ENCODE measurements at regions not wholly inside any gene's neighbourhood (a gene's known extent, or its start where the extent isn't known, plus 50 kb on each side); places are given as distances from the start of the nearest gene placed in this dataset.

DNA sequence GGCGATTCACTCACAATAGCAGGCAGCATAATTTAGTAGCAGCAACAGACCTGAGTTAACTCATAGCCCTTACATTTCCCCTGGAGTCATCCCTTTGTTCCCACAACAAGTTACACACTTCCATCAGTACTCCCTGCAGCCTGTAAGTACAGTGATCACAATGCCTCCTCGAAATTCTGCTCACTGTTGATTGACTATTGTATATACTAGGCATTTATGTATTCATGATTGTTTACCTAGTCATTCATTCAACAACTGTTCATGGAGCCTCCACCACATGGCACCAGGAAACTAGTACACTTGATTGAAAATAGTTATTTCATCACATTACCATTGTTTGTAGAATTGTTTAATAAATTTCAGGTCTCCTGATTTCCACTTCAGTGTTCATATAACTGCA lies 71.4 kb upstream of the P3H2 start:
- TF ChIP-seq CTCF (IDR thresholded peaks at IDR 0.05) (no peak), POLR2A (IDR thresholded peaks at IDR 0.05) (no peak)
